ENCODE measurements at regions not wholly inside any gene's neighbourhood (a gene's known extent, or its start where the extent isn't known, plus 50 kb on each side); places are given as distances from the start of the nearest gene placed in this dataset.
"Not testable (repeated sequence)": the region's sequence is repeated elsewhere in the genome, so short reads cannot be mapped to it uniquely, and the experiment has no call there.

DNA sequence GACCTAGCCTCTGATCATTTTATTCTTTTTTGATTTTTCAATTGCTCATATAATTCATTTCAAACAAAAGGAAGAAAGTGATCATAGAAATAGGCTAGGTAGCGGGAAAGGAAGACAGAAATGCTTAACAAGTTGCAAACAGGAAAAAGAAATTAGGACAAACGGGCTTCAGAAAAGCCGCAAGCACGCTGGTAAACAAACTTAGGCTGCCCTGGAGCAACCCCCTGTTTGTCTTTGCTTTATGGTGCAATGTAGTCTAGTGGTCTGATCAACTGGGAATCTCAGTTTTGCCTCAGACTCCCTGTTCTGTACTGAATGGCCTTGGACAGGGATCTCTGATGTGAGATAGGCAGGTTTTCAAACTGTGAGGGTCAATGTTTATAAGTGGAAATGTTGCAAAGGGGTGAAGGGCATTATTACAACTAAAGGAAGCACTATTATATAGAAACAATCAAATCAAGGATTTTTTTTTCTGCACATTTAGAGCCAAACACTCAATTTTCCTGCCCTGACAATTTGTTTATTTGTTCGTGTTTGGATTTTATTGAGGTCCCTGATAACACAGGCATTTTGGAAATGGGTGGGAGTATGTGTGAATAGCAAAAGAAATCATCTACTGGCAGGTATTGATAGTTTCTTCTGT lies 146.8 kb upstream of the NRIP1 start:
- Histone ChIP-seq H3K9me3 (no peaks in the 10 kb centered on the region), H3K36me3 (no peaks in the 10 kb centered on the region), H3K4me1 (no peaks in the 10 kb centered on the region), H3K9ac (ENCODE audit: low read depth in 2 of 2, low read length in 2 of 2) (no peak overlapping the region), H3K27ac (no peak overlapping the region), H3K27me3 (no peaks in the 10 kb centered on the region), H3K4me3 (no peak overlapping the region)
- DNase-seq = no peak
- intact Hi-C loops (cut with DNase I) = no loop called here
- TF ChIP-seq, protein P1, sequence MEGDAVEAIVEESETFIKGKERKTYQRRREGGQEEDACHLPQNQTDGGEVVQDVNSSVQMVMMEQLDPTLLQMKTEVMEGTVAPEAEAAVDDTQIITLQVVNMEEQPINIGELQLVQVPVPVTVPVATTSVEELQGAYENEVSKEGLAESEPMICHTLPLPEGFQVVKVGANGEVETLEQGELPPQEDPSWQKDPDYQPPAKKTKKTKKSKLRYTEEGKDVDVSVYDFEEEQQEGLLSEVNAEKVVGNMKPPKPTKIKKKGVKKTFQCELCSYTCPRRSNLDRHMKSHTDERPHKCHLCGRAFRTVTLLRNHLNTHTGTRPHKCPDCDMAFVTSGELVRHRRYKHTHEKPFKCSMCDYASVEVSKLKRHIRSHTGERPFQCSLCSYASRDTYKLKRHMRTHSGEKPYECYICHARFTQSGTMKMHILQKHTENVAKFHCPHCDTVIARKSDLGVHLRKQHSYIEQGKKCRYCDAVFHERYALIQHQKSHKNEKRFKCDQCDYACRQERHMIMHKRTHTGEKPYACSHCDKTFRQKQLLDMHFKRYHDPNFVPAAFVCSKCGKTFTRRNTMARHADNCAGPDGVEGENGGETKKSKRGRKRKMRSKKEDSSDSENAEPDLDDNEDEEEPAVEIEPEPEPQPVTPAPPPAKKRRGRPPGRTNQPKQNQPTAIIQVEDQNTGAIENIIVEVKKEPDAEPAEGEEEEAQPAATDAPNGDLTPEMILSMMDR (IDR thresholded peaks at IDR 0.05) = no peak

DNA sequence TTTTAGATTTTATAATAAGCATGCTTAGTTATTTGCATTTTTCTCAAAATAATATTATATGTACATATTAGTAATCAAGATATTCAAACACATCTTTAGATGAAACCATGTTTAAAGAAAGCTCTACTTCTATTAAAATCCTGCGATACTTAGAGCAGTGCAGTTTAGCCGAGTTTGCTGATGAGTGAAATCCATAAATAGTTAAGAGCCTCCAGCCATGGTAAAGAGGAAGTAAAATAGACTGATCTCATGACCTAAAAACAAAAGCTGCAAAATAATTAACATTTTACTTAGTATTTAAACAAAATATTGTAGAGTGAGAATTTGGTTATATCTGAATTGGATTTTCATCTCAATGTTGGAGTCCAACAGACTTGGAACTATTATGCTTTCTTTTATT lies 147.4 kb upstream of the NRIP1 start:
- no peak overlapping the region for H3K27ac ChIP-seq
- H3K36me3 ChIP-seq = no peaks in the 10 kb centered on the region
- H3K4me1 ChIP-seq = no peaks in the 10 kb centered on the region
- no peaks in the 10 kb centered on the region for H3K9me3 ChIP-seq
- H3K9ac ChIP-seq (ENCODE audit: low read depth in 2 of 2, low read length in 2 of 2) = no peak overlapping the region
- H3K4me3 ChIP-seq = no peak overlapping the region
- intact Hi-C loops (cut with DNase I) = no loop called here
- no peak for DNase-seq
- no peaks in the 10 kb centered on the region for H3K27me3 ChIP-seq
- TF ChIP-seq, protein P1 (IDR thresholded peaks at IDR 0.05) = no peak

DNA sequence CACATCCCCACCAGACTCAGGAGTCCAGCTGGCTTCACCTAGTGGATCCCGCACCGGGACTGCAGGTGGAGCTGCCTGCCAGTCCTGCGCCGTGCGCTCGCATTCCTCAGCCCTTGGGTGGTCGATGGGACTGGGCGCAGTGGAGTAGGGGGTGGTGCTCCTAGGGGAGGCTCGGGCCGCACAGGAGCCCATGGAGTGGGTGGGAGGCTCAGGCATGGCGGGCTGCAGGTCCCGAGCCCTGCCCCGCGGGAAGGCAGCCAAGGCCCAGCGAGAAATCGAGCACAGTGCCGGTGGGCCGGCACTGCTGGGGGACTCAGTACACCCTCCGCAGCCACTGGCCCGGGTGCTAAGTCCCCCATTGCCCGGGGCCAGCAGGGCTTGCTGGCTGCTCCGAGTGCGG lies 153.7 kb upstream of the NRIP1 start:
- DNase-seq; H3K4me3 ChIP-seq; H3K27ac ChIP-seq; H3K9me3 ChIP-seq; H3K36me3 ChIP-seq; H3K9ac ChIP-seq (ENCODE audit: low read depth in 2 of 2, low read length in 2 of 2); intact Hi-C loops (cut with DNase I); H3K27me3 ChIP-seq; H3K4me1 ChIP-seq: not testable (repeated sequence)

- TF ChIP-seq, protein P1 (IDR thresholded peaks at IDR 0.05) = no peak
- H3K36me3 ChIP-seq = no peaks in the 10 kb centered on the region
- no peaks in the 10 kb centered on the region for H3K27me3 ChIP-seq
- no peak overlapping the region for H3K27ac ChIP-seq
- no peaks in the 10 kb centered on the region for H3K4me1 ChIP-seq
- no peak overlapping the region for H3K9ac ChIP-seq (ENCODE audit: low read depth in 2 of 2, low read length in 2 of 2)
- DNase-seq = no peak
- intact Hi-C loops (cut with DNase I) = no loop called here
- no peak overlapping the region for H3K4me3 ChIP-seq
- no peaks in the 10 kb centered on the region for H3K9me3 ChIP-seq
These were observed 154.2 kb upstream of the NRIP1 start for GRCh38 chr21:15219039-15219438.

- Histone ChIP-seq H3K9ac (ENCODE audit: low read depth in 2 of 2, low read length in 2 of 2) (no peak overlapping the region), H3K27me3 (no peaks in the 10 kb centered on the region), H3K27ac (no peak overlapping the region), H3K4me1 (no peaks in the 10 kb centered on the region), H3K9me3 (no peaks in the 10 kb centered on the region), H3K4me3 (no peak overlapping the region), H3K36me3 (no peaks in the 10 kb centered on the region)
- no peak for DNase-seq
- TF ChIP-seq, protein P1 (IDR thresholded peaks at IDR 0.05) = no peak
- intact Hi-C loops (cut with DNase I) = no loop called here
These were observed 155.1 kb upstream of the NRIP1 start for GRCh38 chr21:15219894-15220293.

- no peak overlapping the region for H3K9ac ChIP-seq (ENCODE audit: low read depth in 2 of 2, low read length in 2 of 2)
- H3K27ac ChIP-seq = no peak overlapping the region
- H3K27me3 ChIP-seq = no peaks in the 10 kb centered on the region
- H3K36me3 ChIP-seq = no peaks in the 10 kb centered on the region
- intact Hi-C loops (cut with DNase I) = no loop called here
- H3K9me3 ChIP-seq = no peaks in the 10 kb centered on the region
- DNase-seq = no peak
- no peak overlapping the region for H3K4me3 ChIP-seq
- no peaks in the 10 kb centered on the region for H3K4me1 ChIP-seq
- TF ChIP-seq, protein P1 (IDR thresholded peaks at IDR 0.05) = no peak
These were observed 157.1 kb upstream of the NRIP1 start for GRCh38 chr21:15221799-15222386.

Measured in colonic mucosa (tissue), 4 donors.